TTC549 (cell line): ENCODE measurements at regions not wholly inside any gene's neighbourhood (a gene's known extent, or its start where the extent isn't known, plus 50 kb on each side); places are given as distances from the start of the nearest gene placed in this dataset.
A peak's percentile ranks its signal among the peaks of the same experiment; 100 is the strongest.
"Not testable (repeated sequence)": the region's sequence is repeated elsewhere in the genome, so short reads cannot be mapped to it uniquely, and the experiment has no call there.

Experiments used
- FAIRE-seq: peaks from 2 replicates; lab custom pipeline; 2012; peaks lifted over from hg19 to GRCh38; lab: Jason Lieb, UNC

DNA sequence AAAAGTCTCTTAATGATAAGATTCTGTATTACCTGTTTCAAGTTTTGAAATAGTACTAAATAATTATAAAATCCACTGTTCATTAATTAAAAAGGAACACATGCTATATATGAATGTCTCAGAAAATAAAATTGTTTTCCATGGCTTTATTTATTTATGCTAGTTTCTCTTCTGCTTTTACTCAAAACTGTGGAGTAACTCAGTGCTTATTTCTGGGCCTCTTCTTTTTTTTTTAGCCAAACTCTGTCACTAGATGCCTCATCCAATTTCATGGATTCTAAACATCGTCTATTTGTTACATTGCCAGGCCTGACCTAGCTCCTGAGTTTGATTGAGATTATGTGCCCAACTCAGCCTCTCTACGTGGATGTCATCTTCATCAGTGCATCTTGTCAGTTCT is 1509.7 kb downstream of the MAT2B start:
- no peak for FAIRE-seq

DNA sequence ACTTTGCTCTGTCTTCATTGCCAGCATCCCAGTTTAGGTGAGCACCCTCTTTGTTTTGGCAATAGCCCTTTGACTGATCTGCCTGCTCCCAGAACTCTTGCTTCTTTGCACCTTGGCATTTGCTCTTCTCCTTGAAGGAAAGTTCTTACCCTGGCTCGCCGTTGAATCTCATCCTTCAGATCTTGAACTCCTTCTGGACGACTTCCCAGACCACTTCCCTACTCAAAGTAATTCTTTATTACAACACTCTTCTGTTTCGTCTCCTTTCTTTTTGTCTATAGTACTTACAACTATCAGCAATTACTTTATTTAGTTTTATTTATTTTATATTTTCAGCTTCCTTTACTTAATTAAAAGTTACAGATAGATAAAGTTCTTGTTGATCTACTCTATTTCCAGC is 1510.1 kb downstream of the MAT2B start:
- FAIRE-seq, result no peak

DNA sequence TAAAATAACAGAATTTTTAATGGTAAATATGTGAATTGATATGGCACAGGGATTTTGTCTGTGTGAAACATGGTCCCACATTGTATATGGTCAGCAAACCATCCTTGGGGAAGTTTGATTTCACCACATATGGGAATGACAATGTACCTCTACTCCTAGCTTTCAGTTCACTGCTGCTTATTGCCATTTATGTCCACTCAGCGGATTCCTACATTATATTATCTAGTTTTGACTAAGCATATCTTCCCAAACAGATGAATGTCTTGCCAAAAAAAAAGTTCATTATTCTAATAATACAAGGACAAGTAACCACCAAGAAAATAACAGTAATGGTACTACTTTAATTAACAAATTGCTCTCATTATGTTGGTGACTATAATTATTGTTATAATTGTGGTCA is 1521.6 kb downstream of the MAT2B start:
- FAIRE-seq, result no peak

DNA sequence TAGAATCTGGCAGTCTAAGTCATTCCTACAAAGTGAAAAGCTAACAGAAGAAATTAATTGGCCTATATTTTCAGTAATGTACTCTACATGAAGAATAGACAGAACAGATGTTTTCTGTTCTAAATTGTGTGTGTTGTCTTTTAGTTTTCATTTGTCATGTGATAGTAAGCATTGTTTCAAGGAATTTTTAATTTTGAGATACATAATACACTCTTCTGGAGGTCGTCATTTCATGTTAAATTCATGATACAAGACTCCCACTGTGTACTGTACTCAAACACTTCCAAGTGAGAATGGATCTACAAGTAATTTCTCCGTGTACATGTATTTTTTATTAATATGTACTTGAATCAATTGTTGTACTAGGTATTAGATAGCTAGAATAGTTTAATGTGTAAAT is 1522.9 kb downstream of the MAT2B start:
- FAIRE-seq, result no peak

- no peak for FAIRE-seq
These were observed 1523.9 kb downstream of the MAT2B start for GRCh38 chr5:165029099-165029870.

- FAIRE-seq, result no peak
These were observed 1525.6 kb downstream of the MAT2B start for GRCh38 chr5:165030971-165031370.

GRCh38 chr5:165031371-165031770 is 1526.0 kb downstream of the MAT2B start:
- FAIRE-seq, result no peak

DNA sequence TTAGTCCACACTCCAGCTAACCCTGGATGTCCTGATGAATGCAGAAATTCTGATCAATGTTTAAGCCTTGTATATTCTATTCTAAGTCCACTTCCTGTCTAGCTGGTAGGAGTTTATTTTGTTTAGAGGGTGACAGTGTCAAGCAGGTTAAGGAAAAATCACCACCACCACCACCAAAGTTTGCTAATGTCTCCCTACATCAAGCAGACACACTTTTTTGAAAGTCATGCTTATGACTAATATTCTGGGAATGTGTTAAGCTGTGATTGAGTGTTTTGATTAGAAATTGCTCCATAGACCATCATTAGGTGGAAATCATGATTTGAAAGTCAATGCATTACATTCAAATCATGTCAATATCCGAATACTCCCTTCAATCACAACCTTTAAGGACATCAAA is 1530.1 kb downstream of the MAT2B start:
- FAIRE-seq, result no peak

DNA sequence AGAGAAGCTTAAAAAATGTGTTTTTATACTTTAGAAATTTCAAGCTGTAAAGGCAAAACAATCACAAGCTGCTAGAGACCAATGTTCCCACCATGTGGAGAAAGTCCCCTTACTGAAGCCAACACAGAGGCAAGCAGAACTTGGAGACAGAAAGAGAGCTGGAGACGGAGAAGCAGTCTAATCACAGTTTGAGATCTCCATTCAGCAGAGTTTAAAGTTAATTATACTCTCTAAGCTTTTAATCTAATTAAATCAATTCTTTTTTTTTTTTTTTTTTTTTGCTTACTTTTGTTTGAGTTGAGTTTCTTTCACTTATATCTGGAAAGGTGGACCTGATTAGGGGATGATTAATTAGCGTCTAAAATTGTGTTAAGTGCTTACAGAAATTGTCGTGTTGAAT is 1534.3 kb downstream of the MAT2B start:
- FAIRE-seq, result no peak

DNA sequence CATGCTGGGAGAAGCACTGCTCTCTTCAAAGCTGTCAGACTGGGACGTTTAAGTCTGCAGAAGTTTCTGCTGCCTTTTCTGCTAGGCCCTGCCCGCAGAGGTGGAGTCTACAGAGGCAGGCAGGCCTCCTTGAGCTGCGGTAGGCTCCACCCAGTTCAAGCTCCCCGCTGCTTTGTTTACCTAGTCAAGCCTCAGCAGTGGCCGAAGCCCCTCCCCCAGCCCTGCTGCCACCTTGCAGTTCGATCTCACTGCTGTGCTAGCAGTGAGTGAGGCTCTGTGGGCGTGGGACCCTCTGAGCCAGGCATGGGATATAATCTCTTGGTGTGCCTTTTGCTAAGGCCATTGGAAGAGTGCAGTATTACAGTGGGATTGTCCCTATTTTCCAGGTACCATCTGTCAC is 1540.5 kb downstream of the MAT2B start:
- not testable (repeated sequence) for FAIRE-seq

DNA sequence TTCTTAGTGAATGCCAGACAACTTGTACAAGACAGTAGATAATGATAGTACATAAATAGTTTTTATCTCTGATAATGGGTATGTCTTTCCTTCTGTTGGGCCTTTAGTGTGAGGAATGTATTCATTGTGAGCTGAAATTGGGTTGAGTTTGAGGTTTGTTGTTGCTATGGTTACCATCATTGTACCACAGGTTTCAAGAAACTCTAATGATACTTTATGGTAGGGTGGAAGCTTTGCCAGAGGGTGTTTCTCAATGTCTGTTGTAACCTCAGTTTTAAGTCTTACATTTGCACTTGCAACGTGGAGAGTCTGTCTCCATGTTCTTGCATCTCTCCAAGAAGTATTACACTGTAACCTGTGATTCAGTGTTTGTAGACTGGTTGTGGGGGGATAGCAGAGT is 1550.1 kb downstream of the MAT2B start:
- FAIRE-seq, result no peak

GRCh38 chr5:165057145-165057544 is 1551.7 kb downstream of the MAT2B start:
- FAIRE-seq, result no peak

- FAIRE-seq, result no peak
These were observed 1561.4 kb downstream of the MAT2B start for GRCh38 chr5:165066751-165067385.

- FAIRE-seq, result no peak
These were observed 1571.3 kb downstream of the MAT2B start for GRCh38 chr5:165076686-165077085.

DNA sequence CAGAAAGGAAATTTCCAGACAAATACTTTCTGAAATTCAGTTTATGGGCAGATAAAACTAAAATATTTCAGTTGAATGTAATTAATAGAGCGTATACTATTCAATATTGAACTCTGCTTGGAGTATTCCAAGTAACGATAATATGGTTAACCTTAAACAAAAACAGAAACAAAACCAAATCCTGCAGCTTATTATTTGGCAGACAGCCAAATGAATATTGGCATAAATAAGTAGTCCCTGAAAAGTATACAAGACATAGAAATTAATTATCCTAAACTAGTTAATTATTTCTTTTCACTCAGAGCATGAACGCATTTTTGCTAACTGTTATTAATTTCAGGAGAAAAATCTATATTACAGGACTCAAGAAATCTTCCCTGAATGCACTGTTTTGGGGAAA is 1574.0 kb downstream of the MAT2B start:
- FAIRE-seq, result no peak

GRCh38 chr5:165083394-165083793 is 1578.0 kb downstream of the MAT2B start:
- no peak for FAIRE-seq

- no peak for FAIRE-seq
These were observed 1581.0 kb downstream of the MAT2B start for GRCh38 chr5:165086465-165086864.

- FAIRE-seq, result peak; percentile 31
These were observed 1589.4 kb downstream of the MAT2B start for GRCh38 chr5:165094782-165095181.

DNA sequence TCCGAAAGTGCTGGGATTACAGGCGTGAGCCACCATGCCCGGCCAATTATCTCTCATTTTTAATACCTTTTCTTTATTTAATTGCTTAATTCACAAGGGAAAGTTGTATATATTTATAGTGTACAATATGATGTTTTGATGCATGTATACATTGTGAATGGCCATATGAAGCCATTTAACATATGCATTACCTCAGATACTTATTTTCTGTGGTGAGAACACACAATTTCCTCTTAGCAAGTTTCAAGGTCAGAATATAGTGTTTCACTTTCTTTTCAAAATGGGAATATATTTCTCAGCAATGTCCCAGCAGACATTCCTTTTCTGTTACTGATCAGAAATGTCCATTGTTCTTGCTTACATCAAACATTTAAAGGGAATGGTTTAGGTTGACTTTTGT is 1596.3 kb downstream of the MAT2B start:
- no peak for FAIRE-seq

DNA sequence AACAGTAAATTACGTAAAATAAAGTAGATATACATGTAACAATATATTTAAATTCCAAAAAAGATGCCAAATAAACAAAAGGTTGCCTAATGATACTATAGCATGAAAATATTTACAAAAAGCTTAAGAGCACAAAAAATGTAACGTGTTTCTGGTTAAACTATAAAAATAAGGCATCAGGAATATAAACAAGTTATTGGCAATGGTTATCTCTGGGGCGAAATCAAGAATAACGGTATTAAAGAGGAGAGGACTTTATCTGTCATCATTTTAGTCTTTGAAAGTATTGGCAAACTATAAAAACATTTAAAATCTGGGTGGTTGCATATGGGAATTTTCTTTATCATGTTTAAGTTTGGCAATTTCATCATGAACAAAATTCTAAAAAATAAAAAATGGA is 1599.2 kb downstream of the MAT2B start:
- FAIRE-seq, result no peak

DNA sequence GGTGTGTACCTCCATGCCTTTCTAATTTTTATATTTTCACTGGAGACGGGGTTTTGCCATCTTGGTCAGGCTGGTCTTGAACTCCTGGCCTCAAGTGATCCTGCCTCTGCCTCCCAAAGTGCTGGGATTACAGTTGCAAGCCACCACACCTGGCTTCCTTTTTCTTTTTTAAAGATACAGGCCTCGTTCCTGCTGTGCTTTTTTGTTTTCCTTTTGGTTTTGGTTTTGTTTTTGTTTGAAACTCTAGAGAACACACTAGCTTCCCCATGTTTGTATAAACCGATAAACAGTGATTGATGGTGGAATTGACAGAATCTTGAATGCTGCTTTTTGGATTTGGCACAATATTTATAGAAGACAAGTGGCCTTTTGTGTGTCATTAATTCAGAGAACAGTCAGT is 1603.4 kb downstream of the MAT2B start:
- no peak for FAIRE-seq

GRCh38 chr5:165119175-165119574 is 1613.8 kb downstream of the MAT2B start:
- FAIRE-seq, result no peak

DNA sequence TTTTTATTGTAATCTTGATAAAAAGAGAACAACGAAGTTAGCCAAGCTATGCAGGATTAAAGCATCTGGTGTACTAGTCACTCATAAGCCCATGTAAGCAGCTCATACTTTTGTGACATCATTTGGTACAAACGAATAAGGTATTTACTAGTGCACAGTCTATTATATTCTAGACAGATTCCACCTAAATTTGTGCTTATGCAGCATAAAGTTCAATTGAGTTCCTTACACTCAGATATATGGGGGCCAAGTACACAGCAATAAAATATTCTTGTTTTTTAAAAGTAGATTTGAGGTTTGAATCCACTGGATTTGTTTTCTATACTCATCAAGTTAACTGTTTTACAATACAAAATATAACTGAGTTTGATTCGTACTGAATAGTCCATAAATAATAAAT is 1621.2 kb downstream of the MAT2B start:
- no peak for FAIRE-seq

DNA sequence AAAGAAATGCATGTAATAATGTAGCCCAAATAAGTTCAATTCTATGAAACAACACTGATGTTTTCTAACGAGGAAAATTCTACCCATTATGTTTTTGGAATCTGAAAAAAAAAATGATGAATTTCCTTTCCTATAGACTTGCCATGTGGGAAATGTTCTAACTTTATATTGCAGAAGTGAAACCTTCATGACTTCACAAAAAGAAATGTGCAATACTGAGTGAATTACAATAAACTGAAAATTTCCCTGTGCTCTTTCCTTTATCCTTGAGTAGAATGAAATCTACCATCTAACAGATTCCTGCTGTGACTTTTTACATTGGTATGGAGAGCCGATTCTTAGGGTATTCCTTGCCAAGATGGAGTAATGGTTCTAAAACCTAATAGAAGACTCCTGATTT is 1622.5 kb downstream of the MAT2B start:
- FAIRE-seq, result no peak
